Prostate gland (tissue), 2 donors: ENCODE measurements at regions not wholly inside any gene's neighbourhood (a gene's known extent, or its start where the extent isn't known, plus 50 kb on each side); places are given as distances from the start of the nearest gene placed in this dataset.

Experiments used
- DNase-seq: peaks from one replicate; pipeline ENCODE4 v3.0.0-alpha.2; 2019; ENCODE audit warnings: low spot score
- H3K27ac ChIP-seq, 2 donors: fragments of 200-600 bp; sonication (generic); 2 replicates each; pipeline ENCODE4 v1.5.1; 2017 to 2019
- H3K27me3 ChIP-seq: fragments of 200-600 bp; sonication (generic); replicated peaks from 2 replicates; pipeline ENCODE4 v1.5.1; 2019; ENCODE audit not compliant: insufficient read depth
- H3K36me3 ChIP-seq, 2 donors: fragments of 200-600 bp; sonication (generic); 1 replicate in 1 of 2; 2 replicates in 1 of 2; pipeline versions ENCODE4 v1.5.1 to v1.8.1; 2017 to 2019
- H3K4me1 ChIP-seq: fragments of 200-600 bp; sonication (generic); replicated peaks from 2 replicates; pipeline ENCODE4 v1.5.1; 2019
- H3K4me3 ChIP-seq, 2 donors: fragments of 200-600 bp; sonication (generic); 2 replicates each; pipeline ENCODE4 v1.5.1; 2017 to 2019
- H3K9me3 ChIP-seq: fragments of 200-600 bp; sonication (generic); 2 replicates; pipeline ENCODE4 v1.5.1; 2017
- CTCF ChIP-seq, 4 experiments: fragments of 200-600 bp in 2 of 4; fragments of 450-650 bp in 2 of 4; sonication (generic) in 2 of 4; IDR thresholded peaks; 1 replicate in 3 of 4; 2 replicates in 1 of 4; pipeline ENCODE4 v1.5.1; 2016 to 2019; ENCODE audit warnings: antibody characterized with exemption in 4 of 4, mild to moderate bottlenecking in 2 of 4, moderate library complexity in 2 of 4
- POLR2A ChIP-seq: fragments of 450-650 bp; IDR thresholded peaks from one replicate; pipeline ENCODE4 v1.6.1; 2016; ENCODE audit warnings: antibody characterized with exemption, mild to moderate bottlenecking
- POLR2AphosphoS5 ChIP-seq: sonication (generic); formaldehyde crosslinking; IDR thresholded peaks from one replicate; pipeline ENCODE4 v1.6.1; 2017; ENCODE audit warnings: antibody characterized with exemption
- WGBS: methylation state at CpG from one replicate; pipeline ENCODE4 v1.1.5; 2018; 5-methylcytosine and 5-hydroxymethylcytosine counted together
- intact Hi-C: fragments of 100-400 bp; cut with DNase I; formaldehyde crosslinking; loops from one replicate; pipeline ENCODE4 v1.14.2; 2022

DNA sequence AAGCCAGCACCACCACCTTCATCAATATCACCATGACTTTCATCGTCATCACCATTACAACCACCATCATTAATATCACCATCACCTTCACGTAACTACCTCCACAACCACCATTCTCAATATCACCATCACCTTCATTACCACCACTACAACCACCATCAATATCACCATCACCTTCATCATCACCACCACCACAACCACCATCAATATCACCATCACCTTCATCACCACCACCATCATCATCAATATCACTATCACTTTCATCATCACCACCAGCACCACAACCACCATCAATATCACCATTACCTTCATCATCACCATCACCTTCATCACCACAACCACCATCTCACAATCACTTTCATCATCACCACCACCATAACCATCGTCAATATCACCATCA lies 225.3 kb upstream of the SULF2 start:
- no peak overlapping the region for H3K4me3 ChIP-seq
- no peaks in the 10 kb centered on the region for H3K9me3 ChIP-seq
- no peaks in the 10 kb centered on the region for H3K27me3 ChIP-seq
- no peaks in the 10 kb centered on the region for H3K36me3 ChIP-seq
- no peak for TF ChIP-seq POLR2AphosphoS5
- no peak for TF ChIP-seq POLR2A
- no peak for TF ChIP-seq CTCF (IDR thresholded peaks at IDR 0.05)
- no peak overlapping the region for H3K27ac ChIP-seq
- H3K4me1 ChIP-seq, result no peaks in the 10 kb centered on the region
- no peak for DNase-seq
- intact Hi-C loops, result no loop called here
- WGBS, result 82% methylated on average over 3 of the region's 3 CpGs

DNA sequence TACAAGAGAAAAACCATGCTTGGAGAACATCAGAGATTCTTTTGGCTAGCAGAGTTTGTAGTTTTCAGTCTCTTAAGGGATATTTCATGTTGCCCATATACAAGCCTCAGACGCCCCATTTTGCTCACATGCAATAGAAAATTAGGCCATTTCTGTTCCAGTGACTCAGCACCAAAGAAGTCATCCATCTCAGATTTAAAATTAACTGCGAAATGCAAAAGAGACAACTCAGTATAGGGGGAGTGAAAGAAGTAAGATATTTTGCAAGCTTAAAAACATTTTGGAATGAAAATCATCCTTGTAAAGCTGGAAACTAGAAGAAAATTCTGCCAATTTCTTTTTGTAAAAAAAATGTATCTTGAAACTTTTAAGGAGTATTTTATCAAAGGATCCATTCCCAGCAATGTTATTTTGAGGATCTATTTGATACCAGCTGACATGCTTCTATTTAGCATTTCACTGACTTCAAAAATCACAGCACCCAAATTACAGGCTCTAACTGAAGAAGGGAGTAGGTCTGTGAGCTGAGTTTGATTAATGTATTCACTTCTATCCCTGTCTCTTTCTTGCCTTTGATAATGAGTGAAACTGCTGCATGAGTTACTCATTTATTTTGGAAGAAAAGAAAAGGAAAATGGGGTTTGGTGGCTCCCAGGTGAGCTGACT lies 223.7 kb upstream of the SULF2 start:
- no peaks in the 10 kb centered on the region for H3K9me3 ChIP-seq
- no peak for DNase-seq
- TF ChIP-seq CTCF (IDR thresholded peaks at IDR 0.05), result no peak
- TF ChIP-seq POLR2AphosphoS5, result no peak
- TF ChIP-seq POLR2A, result no peak
- H3K4me3 ChIP-seq, result no peak overlapping the region
- H3K27ac ChIP-seq, result no peak overlapping the region
- WGBS, result 70% methylated on average over 2 of the region's 2 CpGs
- H3K4me1 ChIP-seq, result no peaks in the 10 kb centered on the region
- intact Hi-C loops, result no loop called here
- no peaks in the 10 kb centered on the region for H3K27me3 ChIP-seq
- H3K36me3 ChIP-seq, result no peaks in the 10 kb centered on the region

DNA sequence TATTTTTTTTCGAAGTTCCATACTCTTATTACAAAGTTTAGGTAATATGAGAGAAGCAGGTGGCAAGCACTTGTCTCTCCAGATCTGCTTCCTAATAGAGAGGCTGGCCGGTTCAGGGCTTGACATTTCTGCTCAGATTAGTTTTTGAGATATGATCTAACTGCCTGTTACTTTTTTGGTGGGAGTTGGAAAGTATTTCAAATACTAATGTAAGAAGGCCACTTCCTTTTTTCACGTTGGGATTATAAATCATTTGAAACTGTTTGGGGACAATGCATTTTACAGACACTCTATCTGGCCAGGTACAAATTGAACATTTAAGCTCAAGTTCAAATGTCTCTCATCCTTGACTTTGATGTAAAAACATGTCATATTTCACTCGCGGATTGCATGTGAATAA lies 222.1 kb upstream of the SULF2 start:
- 50% methylated on average over 5 of the region's 5 CpGs for WGBS
- H3K4me1 ChIP-seq, result no peaks in the 10 kb centered on the region
- TF ChIP-seq CTCF (IDR thresholded peaks at IDR 0.05) (no peak), POLR2A (no peak), POLR2AphosphoS5 (no peak)
- no peak for DNase-seq
- H3K27me3 ChIP-seq, result no peaks in the 10 kb centered on the region
- H3K36me3 ChIP-seq, result no peaks in the 10 kb centered on the region
- intact Hi-C loops, result no loop called here
- H3K9me3 ChIP-seq, result no peaks in the 10 kb centered on the region
- H3K27ac ChIP-seq, result no peak overlapping the region
- H3K4me3 ChIP-seq, result no peak overlapping the region

DNA sequence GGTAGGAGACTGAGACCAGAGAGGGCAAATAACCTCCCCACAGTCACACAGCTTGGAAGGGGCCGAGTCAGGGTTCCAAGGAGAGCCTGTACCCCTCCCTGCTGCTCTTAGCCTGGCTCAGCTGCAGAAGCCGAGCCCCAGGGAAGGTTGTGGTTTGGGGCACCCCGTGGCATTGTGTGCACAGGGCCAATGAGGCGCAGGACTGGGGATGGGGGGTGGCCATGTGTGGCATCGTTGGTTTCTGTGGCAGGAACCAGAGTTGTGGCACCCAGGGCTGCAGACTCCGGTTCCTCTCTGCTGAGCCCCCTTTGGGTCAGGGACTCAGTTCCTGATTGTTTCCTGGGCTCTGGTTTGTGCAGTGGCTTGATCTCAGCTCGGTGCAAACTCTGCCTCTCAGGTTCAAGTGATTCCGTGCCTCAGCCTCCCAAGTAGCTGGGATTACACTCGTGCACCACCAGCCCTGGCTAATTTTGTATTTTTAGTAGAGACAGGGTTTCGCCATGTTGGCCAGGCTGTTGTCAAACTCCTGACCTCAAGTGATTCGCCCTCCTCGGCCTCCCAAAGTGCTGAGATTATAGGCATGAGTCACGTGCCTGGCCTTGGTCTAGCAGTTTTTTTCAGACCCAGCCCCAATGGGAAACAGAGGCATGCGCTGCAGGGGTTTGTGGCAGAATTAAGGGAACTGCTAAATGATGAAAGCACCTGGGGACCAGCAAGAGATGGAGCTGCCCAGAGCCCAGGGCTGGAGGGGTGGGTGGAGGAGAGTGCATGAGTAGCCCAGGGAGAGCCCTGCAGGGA lies 221.0 kb upstream of the SULF2 start:
- intact Hi-C loops, result no loop called here
- DNase-seq, result no peak
- H3K4me1 ChIP-seq, result no peaks in the 10 kb centered on the region
- H3K9me3 ChIP-seq, result no peaks in the 10 kb centered on the region
- WGBS, result 77% methylated on average over 13 of the region's 14 CpGs
- H3K4me3 ChIP-seq, result no peak overlapping the region
- no peak overlapping the region for H3K27ac ChIP-seq
- no peaks in the 10 kb centered on the region for H3K36me3 ChIP-seq
- H3K27me3 ChIP-seq, result no peaks in the 10 kb centered on the region
- TF ChIP-seq POLR2A, result no peak
- TF ChIP-seq CTCF (IDR thresholded peaks at IDR 0.05), result no peak
- no peak for TF ChIP-seq POLR2AphosphoS5

GRCh38 chr20:48003021-48003420 lies 217.7 kb upstream of the SULF2 start:
- H3K4me3 ChIP-seq, result no peak overlapping the region
- WGBS, result 98% methylated on average over 2 of the region's 2 CpGs
- TF ChIP-seq POLR2A (no peak), CTCF (IDR thresholded peaks at IDR 0.05) (no peak), POLR2AphosphoS5 (no peak)
- intact Hi-C loops, result no loop called here
- H3K4me1 ChIP-seq, result no peaks in the 10 kb centered on the region
- H3K36me3 ChIP-seq, result no peaks in the 10 kb centered on the region
- DNase-seq, result no peak
- H3K9me3 ChIP-seq, result no peaks in the 10 kb centered on the region
- no peaks in the 10 kb centered on the region for H3K27me3 ChIP-seq
- H3K27ac ChIP-seq, result no peak overlapping the region
